Osteoblast (primary cell): ENCODE measurements at regions not wholly inside any gene's neighbourhood (a gene's known extent, or its start where the extent isn't known, plus 50 kb on each side); places are given as distances from the start of the nearest gene placed in this dataset.

Experiments used
- DNase-seq: peaks from one replicate; pipeline ENCODE4 v3.0.0; 2011; ENCODE audit warnings: low spot score, mixed read lengths; ENCODE audit not compliant: insufficient read length; ENCODE audit errors: missing footprints
- H2AFZ ChIP-seq: 2 replicates; pipeline ENCODE4 v1.6.0; 2011; ENCODE audit warnings: mild to moderate bottlenecking, low read length
- H3K27ac ChIP-seq: 2 replicates; pipeline ENCODE4 v1.5.1; 2011; ENCODE audit warnings: mild to moderate bottlenecking, low read depth, low read length, moderate library complexity
- H3K27me3 ChIP-seq: 2 replicates; pipeline ENCODE4 v1.6.0; 2012; ENCODE audit warnings: mild to moderate bottlenecking, control low read depth, inconsistent platforms, low read length, moderate library complexity; ENCODE audit not compliant: insufficient read depth
- H3K36me3 ChIP-seq: 2 replicates; pipeline ENCODE4 v1.5.1; 2011; ENCODE audit warnings: mild to moderate bottlenecking, low read length, control low read depth, moderate library complexity; ENCODE audit not compliant: insufficient read depth
- H3K4me1 ChIP-seq: 2 replicates; pipeline ENCODE4 v1.5.1; 2011; ENCODE audit warnings: mild to moderate bottlenecking, low read length, control low read depth, moderate library complexity; ENCODE audit not compliant: insufficient read depth
- H3K4me2 ChIP-seq: 2 replicates; pipeline ENCODE4 v1.6.0; 2011; ENCODE audit warnings: mild to moderate bottlenecking, low read length; ENCODE audit not compliant: insufficient read depth
- H3K4me3 ChIP-seq: fragments of 200-600 bp; sonication (generic); 3 replicates; pipeline ENCODE4 v1.5.1; 2012; ENCODE audit warnings: mild to moderate bottlenecking, low read length, inconsistent platforms; ENCODE audit not compliant: insufficient read depth
- H3K79me2 ChIP-seq: 2 replicates; pipeline ENCODE4 v1.6.0; 2012; ENCODE audit warnings: mild to moderate bottlenecking, low read length, control low read depth, inconsistent platforms; ENCODE audit not compliant: insufficient read depth
- H3K9me3 ChIP-seq: 2 replicates; pipeline ENCODE4 v1.5.1; 2011; ENCODE audit warnings: low read depth, low read length, control low read depth
- H4K20me1 ChIP-seq: 2 replicates; pipeline ENCODE4 v1.6.0; 2012; ENCODE audit warnings: mild to moderate bottlenecking, low read length, control low read depth; ENCODE audit not compliant: insufficient read depth
- CTCF ChIP-seq: IDR thresholded peaks from 2 replicates; pipeline ENCODE4 v1.5.1; 2011; ENCODE audit warnings: mild to moderate bottlenecking, low read depth, low read length, moderate library complexity; ENCODE audit errors: extremely low read depth

- no peak overlapping the region for H2AFZ ChIP-seq
- H3K9me3 ChIP-seq, result no peaks in the 10 kb centered on the region
- DNase-seq, result no peak
- H3K27me3 ChIP-seq, result no peaks in the 10 kb centered on the region
- no peaks in the 10 kb centered on the region for H3K79me2 ChIP-seq
- H3K4me2 ChIP-seq, result no peak overlapping the region
- no peak overlapping the region for H3K27ac ChIP-seq
- H3K36me3 ChIP-seq, result no peaks in the 10 kb centered on the region
- H3K4me3 ChIP-seq, result no peak overlapping the region
- no peak for TF ChIP-seq CTCF
- H4K20me1 ChIP-seq, result no peaks in the 10 kb centered on the region
- no peaks in the 10 kb centered on the region for H3K4me1 ChIP-seq
Measured at GRCh38 chr12:28994179-28994715, 154.8 kb upstream of the FAR2 start.

GRCh38 chr12:28996688-28997087 is 152.4 kb upstream of the FAR2 start:
- Histone ChIP-seq H3K79me2 (no peaks in the 10 kb centered on the region), H3K4me1 (no peaks in the 10 kb centered on the region), H3K27me3 (no peaks in the 10 kb centered on the region), H3K4me2 (no peak overlapping the region), H3K27ac (no peak overlapping the region), H3K9me3 (no peaks in the 10 kb centered on the region), H3K36me3 (no peaks in the 10 kb centered on the region), H4K20me1 (no peaks in the 10 kb centered on the region), H3K4me3 (no peak overlapping the region), H2AFZ (no peak overlapping the region)
- TF ChIP-seq CTCF, result no peak
- no peak for DNase-seq

GRCh38 chr12:28998662-28999120 is 150.4 kb upstream of the FAR2 start:
- Histone ChIP-seq H3K79me2 (no peaks in the 10 kb centered on the region), H4K20me1 (no peaks in the 10 kb centered on the region), H3K27me3 (no peaks in the 10 kb centered on the region), H3K27ac (no peak overlapping the region), H3K4me2 (no peak overlapping the region), H3K9me3 (no peaks in the 10 kb centered on the region), H3K4me1 (no peaks in the 10 kb centered on the region), H2AFZ (no peak overlapping the region), H3K4me3 (no peak overlapping the region), H3K36me3 (no peaks in the 10 kb centered on the region)
- DNase-seq, result no peak
- TF ChIP-seq CTCF, result peak; percentile 62

GRCh38 chr12:29004066-29004935 is 144.8 kb upstream of the FAR2 start:
- Histone ChIP-seq H2AFZ (no peak overlapping the region), H4K20me1 (no peaks in the 10 kb centered on the region), H3K9me3 (no peaks in the 10 kb centered on the region), H3K27ac (no peak overlapping the region), H3K4me1 (no peaks in the 10 kb centered on the region), H3K36me3 (no peaks in the 10 kb centered on the region), H3K4me3 (no peak overlapping the region), H3K79me2 (no peaks in the 10 kb centered on the region), H3K4me2 (no peak overlapping the region), H3K27me3 (no peaks in the 10 kb centered on the region)
- DNase-seq, result no peak
- no peak for TF ChIP-seq CTCF
